ENCODE measurements at regions not wholly inside any gene's neighbourhood (a gene's known extent, or its start where the extent isn't known, plus 50 kb on each side); places are given as distances from the start of the nearest gene placed in this dataset.

DNA sequence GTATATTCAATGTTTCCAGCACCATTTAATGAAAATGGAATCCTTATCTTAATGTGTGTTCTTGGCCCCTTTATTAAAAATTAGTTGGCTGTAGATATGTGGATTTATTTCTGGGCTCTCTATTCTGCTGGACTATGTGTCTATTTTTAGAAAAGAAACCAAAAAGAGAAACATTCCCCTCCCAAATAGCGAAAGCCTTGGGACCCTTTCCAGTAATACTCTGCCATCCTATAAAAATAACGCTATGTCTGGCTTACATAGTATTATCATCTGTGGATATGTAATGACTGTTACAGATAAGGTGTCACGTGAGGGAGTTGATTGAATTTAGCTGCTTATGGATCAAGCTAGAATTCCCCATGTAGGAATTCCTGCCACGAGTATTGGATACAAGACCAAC, 279.3 kb upstream of the KIF2B start:
- no peak overlapping the region for H3K18ac ChIP-seq (ENCODE audit: low read depth, low read length)
- no peak overlapping the region for H2AK9ac ChIP-seq (replicated peaks; ENCODE audit: low read depth, low read length, poor library complexity)
- H4K8ac ChIP-seq (ENCODE audit: low read depth in 2 of 2, low read length in 2 of 2) = no peak overlapping the region
- dilution Hi-C loops (cut with HindIII; ENCODE audit: low sequenced_read_pairs, unreplicated experiment) = no loop called here
- H2AK5ac ChIP-seq (ENCODE audit: low read depth, low read length) = no peak overlapping the region
- no peak overlapping the region for H4K91ac ChIP-seq (ENCODE audit: insufficient read depth, low read depth, low read length)
- H2AFZ ChIP-seq (replicated peaks; ENCODE audit: low read length, poor library complexity) = no peak overlapping the region
- H2BK20ac ChIP-seq (ENCODE audit: low read depth, low read length) = no peak overlapping the region
- no peak overlapping the region for H2BK5ac ChIP-seq (ENCODE audit: low read depth, low read length, poor library complexity, severe bottlenecking)
- no CpG with 5 or more reads among the region's 4 CpGs for WGBS, 2 experiments (ENCODE audit: extremely low coverage in 2 of 2, insufficient read length in 1 of 2)
- DNase-seq (no peak), ATAC-seq (ENCODE audit: low read depth) (no peak)
- no peak overlapping the region for H3K56ac ChIP-seq (ENCODE audit: extremely low read depth, insufficient read depth, low read length)
- no peak overlapping the region for H3K9ac ChIP-seq (ENCODE audit: low read depth, low read length)
- no peaks in the 10 kb centered on the region for H3K27me3 ChIP-seq (ENCODE audit: control insufficient read depth, insufficient read depth, low read length)
- H3K4me3 ChIP-seq (ENCODE audit: insufficient read depth, low read depth, low read length) = no peak overlapping the region
- ChIA-PET POLR2A (ENCODE audit: unreplicated experiment) (no interaction called here), CTCF (no interaction called here)
- no peaks in the 10 kb centered on the region for H3K9me3 ChIP-seq (ENCODE audit: control insufficient read depth, insufficient read depth, low read length)
- H2BK120ac ChIP-seq (ENCODE audit: low read depth, low read length) = no peak overlapping the region
- H4K5ac ChIP-seq (ENCODE audit: low read depth, low read length) = no peak overlapping the region
- in situ Hi-C loops (cut with MboI; ENCODE audit: low sequenced_read_pairs) = no loop called here
- no peak overlapping the region for H2BK15ac ChIP-seq (ENCODE audit: low read depth, low read length)
- H3K36me3 ChIP-seq (ENCODE audit: control insufficient read depth, insufficient read depth, low read length) = no peaks in the 10 kb centered on the region
- no peak overlapping the region for H3K27ac ChIP-seq (ENCODE audit: insufficient read depth, low read length)
- intact Hi-C loops (cut with micrococcal nuclease) = no loop called here
- TF ChIP-seq RCOR1 (IDR thresholded peaks at IDR 0.05; ENCODE audit: insufficient replicate concordance, low read length) = no peak
- no peak for TF ChIP-seq FOS (IDR thresholded peaks at IDR 0.05; ENCODE audit: low read depth, low read length)
- TF ChIP-seq BHLHE40 (IDR thresholded peaks at IDR 0.05; ENCODE audit: low read depth, low read length) = no peak
- no peak for TF ChIP-seq MXI1 (IDR thresholded peaks at IDR 0.05; ENCODE audit: borderline replicate concordance, low read depth, low read length)
- TF ChIP-seq, protein P1, sequence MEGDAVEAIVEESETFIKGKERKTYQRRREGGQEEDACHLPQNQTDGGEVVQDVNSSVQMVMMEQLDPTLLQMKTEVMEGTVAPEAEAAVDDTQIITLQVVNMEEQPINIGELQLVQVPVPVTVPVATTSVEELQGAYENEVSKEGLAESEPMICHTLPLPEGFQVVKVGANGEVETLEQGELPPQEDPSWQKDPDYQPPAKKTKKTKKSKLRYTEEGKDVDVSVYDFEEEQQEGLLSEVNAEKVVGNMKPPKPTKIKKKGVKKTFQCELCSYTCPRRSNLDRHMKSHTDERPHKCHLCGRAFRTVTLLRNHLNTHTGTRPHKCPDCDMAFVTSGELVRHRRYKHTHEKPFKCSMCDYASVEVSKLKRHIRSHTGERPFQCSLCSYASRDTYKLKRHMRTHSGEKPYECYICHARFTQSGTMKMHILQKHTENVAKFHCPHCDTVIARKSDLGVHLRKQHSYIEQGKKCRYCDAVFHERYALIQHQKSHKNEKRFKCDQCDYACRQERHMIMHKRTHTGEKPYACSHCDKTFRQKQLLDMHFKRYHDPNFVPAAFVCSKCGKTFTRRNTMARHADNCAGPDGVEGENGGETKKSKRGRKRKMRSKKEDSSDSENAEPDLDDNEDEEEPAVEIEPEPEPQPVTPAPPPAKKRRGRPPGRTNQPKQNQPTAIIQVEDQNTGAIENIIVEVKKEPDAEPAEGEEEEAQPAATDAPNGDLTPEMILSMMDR (conservative IDR thresholded peaks at IDR 0.05; ENCODE audit: low read depth, low read length) = no peak
- no peak for TF ChIP-seq RAD21 (IDR thresholded peaks at IDR 0.05; ENCODE audit: low read length)
- TF ChIP-seq, protein P2, sequence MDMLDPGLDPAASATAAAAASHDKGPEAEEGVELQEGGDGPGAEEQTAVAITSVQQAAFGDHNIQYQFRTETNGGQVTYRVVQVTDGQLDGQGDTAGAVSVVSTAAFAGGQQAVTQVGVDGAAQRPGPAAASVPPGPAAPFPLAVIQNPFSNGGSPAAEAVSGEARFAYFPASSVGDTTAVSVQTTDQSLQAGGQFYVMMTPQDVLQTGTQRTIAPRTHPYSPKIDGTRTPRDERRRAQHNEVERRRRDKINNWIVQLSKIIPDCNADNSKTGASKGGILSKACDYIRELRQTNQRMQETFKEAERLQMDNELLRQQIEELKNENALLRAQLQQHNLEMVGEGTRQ (IDR thresholded peaks at IDR 0.05; ENCODE audit: low read depth, low read length) = no peak
- TF ChIP-seq, protein P3, sequence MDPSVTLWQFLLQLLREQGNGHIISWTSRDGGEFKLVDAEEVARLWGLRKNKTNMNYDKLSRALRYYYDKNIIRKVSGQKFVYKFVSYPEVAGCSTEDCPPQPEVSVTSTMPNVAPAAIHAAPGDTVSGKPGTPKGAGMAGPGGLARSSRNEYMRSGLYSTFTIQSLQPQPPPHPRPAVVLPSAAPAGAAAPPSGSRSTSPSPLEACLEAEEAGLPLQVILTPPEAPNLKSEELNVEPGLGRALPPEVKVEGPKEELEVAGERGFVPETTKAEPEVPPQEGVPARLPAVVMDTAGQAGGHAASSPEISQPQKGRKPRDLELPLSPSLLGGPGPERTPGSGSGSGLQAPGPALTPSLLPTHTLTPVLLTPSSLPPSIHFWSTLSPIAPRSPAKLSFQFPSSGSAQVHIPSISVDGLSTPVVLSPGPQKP (IDR thresholded peaks at IDR 0.05; ENCODE audit: borderline replicate concordance, low read depth, low read length) = no peak
- no peak for TF ChIP-seq POLR2A (IDR thresholded peaks at IDR 0.05; ENCODE audit: low read depth, low read length)
- TF ChIP-seq SMC3 (IDR thresholded peaks at IDR 0.05; ENCODE audit: low read depth, low read length) = no peak
- no peak overlapping the region for H3K4me2 ChIP-seq (ENCODE audit: low read depth, low read length)
- H3K23ac ChIP-seq (ENCODE audit: low read depth, low read length) = no peak overlapping the region
- H3K4me1 ChIP-seq (ENCODE audit: control insufficient read depth, insufficient read depth, low read length) = no peaks in the 10 kb centered on the region
- no peak overlapping the region for H3K4ac ChIP-seq (ENCODE audit: low read depth, low read length)
- H3K14ac ChIP-seq (replicated peaks; ENCODE audit: low read depth, low read length) = no peak overlapping the region
- H3K79me1 ChIP-seq (ENCODE audit: low read depth in 1 of 2, low read length in 2 of 2) = no peaks in the 10 kb centered on the region
- H3K9me1 ChIP-seq (ENCODE audit: insufficient read depth, low read length) = no peaks in the 10 kb centered on the region
- H4K20me1 ChIP-seq (ENCODE audit: insufficient read depth, low read length) = no peaks in the 10 kb centered on the region
- BruUV-seq (replicated peaks) = no TSS peak

Measured in IMR-90 (cell line).